GM12873 (cell line): ENCODE measurements at regions not wholly inside any gene's neighbourhood (a gene's known extent, or its start where the extent isn't known, plus 50 kb on each side); places are given as distances from the start of the nearest gene placed in this dataset.

Experiments
- TF ChIP-seq, protein P1 (sequence below): IDR thresholded peaks from 2 replicates; pipeline ENCODE4 v1.5.1; 2012; ENCODE audit warnings: low read depth, mild to moderate bottlenecking, moderate library complexity, low read length, control low read depth; ENCODE audit not compliant: insufficient read depth; ENCODE audit errors: missing control alignments

DNA sequence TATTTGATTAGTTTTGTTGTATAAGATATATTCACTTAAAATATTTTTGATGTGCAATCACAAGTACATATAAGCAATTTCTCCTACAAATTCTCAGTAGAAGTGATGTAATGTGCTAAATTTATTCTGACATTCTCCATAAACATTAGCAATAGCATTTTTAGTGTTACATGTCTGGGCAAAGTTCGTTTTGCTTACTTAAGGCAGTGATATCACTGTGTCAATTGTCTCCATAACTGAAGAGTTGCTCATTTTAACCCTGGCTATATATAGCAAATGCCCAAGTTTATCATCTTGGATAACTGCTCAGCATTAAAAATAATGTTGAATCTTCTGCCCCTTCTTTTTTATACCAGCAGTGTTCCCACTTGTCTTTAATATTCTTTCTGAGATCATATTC, 340.0 kb upstream of the NDST4 start:
- TF ChIP-seq, protein P1, sequence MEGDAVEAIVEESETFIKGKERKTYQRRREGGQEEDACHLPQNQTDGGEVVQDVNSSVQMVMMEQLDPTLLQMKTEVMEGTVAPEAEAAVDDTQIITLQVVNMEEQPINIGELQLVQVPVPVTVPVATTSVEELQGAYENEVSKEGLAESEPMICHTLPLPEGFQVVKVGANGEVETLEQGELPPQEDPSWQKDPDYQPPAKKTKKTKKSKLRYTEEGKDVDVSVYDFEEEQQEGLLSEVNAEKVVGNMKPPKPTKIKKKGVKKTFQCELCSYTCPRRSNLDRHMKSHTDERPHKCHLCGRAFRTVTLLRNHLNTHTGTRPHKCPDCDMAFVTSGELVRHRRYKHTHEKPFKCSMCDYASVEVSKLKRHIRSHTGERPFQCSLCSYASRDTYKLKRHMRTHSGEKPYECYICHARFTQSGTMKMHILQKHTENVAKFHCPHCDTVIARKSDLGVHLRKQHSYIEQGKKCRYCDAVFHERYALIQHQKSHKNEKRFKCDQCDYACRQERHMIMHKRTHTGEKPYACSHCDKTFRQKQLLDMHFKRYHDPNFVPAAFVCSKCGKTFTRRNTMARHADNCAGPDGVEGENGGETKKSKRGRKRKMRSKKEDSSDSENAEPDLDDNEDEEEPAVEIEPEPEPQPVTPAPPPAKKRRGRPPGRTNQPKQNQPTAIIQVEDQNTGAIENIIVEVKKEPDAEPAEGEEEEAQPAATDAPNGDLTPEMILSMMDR = no peak

DNA sequence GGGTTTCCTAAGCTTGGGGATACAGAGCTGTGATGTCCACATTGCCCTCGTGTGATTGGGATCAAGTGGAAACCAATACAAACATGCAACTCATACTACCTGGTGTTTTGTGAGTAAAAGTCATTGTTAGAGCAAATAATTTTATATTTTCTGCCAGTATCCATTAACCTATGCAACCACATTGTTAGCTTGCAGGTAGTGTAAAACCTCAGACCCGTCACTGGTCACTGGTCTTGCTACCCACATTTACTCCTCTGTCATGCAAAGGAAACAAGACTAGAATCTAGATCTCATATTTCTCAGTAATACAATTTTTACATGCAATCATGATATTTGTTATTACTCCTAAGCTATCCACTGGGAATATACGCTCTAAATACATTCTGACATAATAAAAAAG, 324.3 kb upstream of the NDST4 start:
- TF ChIP-seq, protein P1 = no peak

DNA sequence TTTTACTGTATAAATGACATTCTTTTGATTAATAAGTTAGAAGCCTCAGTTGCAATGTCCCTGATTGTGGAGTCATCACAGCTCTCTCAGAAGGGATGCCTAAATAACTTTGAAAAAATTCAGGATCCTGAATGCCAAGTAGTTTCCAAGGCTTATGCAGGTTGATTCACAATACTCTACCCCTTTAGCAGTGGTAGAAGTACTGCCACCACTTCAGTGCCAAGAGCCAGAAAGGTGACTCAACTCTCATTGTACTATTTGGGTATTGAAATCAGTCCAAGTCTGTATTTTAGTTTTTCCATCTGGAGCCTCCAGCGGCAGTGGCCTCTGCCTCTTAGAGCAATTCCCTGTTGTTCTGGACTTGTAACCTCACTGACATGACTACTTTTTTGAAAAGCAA, 320.1 kb upstream of the NDST4 start:
- TF ChIP-seq, protein P1 = no peak

DNA sequence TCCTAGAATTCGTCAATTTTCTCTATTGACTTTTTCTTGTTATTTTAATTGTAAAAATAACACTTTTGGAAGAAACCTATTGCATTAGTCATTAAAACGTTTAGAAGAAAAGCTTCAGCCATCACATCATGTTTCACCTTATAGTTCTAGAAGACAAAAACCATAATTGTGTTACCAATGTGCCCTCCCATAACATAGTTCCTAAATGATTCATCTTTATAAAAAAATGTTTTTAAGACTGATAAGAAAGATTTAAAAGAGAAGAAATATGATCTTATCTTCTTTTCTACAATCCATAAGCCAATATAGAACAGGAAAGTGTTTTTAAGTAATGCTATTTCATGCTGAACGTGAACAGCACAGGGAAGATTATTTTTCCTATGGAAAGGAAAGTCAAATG, 316.6 kb upstream of the NDST4 start:
- TF ChIP-seq, protein P1 = no peak

DNA sequence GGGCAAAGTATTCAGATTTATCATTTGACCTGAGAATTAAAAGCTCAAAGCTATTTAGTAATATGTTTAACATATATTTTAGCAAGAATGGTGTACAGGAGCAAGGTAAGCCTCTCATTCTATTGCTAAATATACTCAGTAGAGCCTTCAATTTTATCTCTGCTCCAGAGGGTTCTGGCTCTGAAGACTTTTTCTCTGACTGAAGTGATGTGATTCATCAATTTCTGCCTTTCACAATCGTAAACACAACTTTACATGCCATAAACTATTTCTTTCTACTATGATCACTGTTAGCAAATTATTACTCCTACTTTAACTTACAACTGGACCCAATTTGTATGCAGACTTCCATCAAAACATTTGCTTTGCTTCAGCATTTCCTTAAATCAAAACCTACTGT, 315.0 kb upstream of the NDST4 start:
- TF ChIP-seq, protein P1 = no peak

DNA sequence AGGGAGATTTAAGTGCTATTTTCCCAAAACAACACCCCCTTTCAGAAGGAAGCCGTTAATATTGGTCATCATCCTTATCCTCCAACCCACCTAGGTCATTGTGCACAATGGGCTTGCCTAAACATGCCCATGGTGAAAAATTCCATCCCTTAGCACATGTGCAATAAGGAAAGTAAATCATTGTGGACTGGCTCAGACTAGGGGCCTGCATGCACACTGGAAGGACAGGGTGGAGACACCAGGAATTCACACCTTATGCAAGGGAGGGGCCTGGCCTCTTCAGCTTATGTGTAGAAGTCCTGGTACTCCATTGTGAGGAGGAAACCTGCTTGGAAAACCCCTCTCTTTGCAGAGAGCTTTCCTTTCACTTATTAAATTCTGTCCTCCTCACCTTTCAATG, 311.4 kb upstream of the NDST4 start:
- TF ChIP-seq, protein P1 = no peak

DNA sequence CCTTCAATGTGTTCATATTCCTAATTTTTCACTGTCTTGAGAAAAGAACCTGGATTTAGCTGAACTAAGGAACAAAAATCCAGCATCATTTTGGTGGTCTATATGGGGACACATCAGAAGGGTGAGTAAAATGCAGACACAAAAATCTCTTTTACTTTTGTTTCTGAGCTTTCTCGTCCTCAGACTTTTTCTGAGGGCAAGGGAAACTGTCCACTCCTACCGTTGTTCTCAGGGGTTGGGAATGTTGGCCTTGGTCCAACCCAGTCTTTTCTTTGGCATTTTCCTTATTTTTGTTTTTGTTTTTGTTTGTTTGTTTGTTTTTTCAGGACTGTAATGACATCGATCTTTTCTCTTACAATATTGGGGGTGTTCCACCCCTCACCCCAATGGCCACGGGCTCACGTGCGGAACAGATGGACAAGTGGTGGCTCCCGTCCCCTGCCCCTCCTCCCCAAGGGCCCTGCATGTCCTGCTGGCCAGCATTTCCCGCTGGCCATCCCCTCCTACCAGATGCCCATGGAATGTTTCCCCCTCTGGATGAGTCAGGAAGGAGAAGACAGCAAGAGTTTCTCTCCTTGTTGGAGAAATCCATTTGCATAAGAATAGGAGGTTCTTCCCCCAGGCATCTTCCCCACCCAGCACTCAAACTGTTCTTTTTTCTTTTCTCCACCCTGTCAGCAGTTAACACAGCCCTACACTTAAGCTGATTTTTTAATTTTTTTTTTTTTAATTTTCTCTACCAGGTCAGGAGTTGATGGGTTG, 305.4 kb upstream of the NDST4 start:
- TF ChIP-seq, protein P1 = no peak
